Effector memory CD4-positive, alpha-beta T cell (primary cell): ENCODE measurements at regions not wholly inside any gene's neighbourhood (a gene's known extent, or its start where the extent isn't known, plus 50 kb on each side); places are given as distances from the start of the nearest gene placed in this dataset.
"Not testable (repeated sequence)": the region's sequence is repeated elsewhere in the genome, so short reads cannot be mapped to it uniquely, and the experiment has no call there.

ENCODE experiments used
- DNase-seq, 3 donors: peaks; one replicate each; pipeline ENCODE4 v3.0.0-alpha.2; 2020
- H3K27ac ChIP-seq: 2 replicates; pipeline ENCODE4 v1.7.0; 2013; ENCODE audit warnings: mild to moderate bottlenecking, low read length, moderate library complexity; ENCODE audit not compliant: insufficient read depth, poor library complexity, severe bottlenecking
- H3K27me3 ChIP-seq: replicated peaks from 2 replicates; pipeline ENCODE4 v1.7.0; 2013; ENCODE audit warnings: mild to moderate bottlenecking, low read length; ENCODE audit not compliant: insufficient read depth, control insufficient read depth, poor library complexity, severe bottlenecking
- H3K36me3 ChIP-seq: 2 replicates; pipeline ENCODE4 v1.7.0; 2013; ENCODE audit warnings: mild to moderate bottlenecking, low read length, moderate library complexity; ENCODE audit not compliant: control insufficient read depth, insufficient read depth
- H3K4me1 ChIP-seq: 2 replicates; pipeline ENCODE4 v1.7.0; 2013; ENCODE audit warnings: low read length, mild to moderate bottlenecking; ENCODE audit not compliant: control insufficient read depth, insufficient read depth, poor library complexity, severe bottlenecking
- H3K4me3 ChIP-seq: 2 replicates; pipeline ENCODE4 v1.7.0; 2013; ENCODE audit warnings: low read length, low read depth, mild to moderate bottlenecking; ENCODE audit not compliant: insufficient read depth, poor library complexity, severe bottlenecking
- H3K9me3 ChIP-seq: 2 replicates; pipeline ENCODE4 v1.7.0; 2013; ENCODE audit warnings: mild to moderate bottlenecking, low read length, moderate library complexity; ENCODE audit not compliant: control insufficient read depth

DNA sequence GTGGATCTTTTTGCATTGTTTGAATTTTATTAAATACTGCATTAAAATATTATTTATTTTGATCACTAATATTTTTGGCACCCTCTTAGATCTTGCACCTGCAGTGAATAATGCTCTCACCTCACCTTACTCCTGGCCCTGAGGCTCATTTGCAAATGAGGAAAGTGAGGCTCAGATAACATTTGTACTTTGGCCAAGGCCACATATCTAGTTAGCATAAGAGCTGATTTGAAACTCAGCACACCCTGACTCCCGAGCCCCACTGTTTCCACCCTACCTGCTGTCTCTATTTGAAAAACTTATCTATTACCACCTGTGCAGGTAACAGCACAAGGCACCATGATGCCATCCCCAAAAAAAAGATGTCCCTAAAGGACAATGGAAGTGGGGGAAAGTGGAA is 358.7 kb upstream of the MAF start:
- Histone ChIP-seq H3K27me3 (no peaks in the 10 kb centered on the region), H3K27ac (no peak overlapping the region), H3K36me3 (no peaks in the 10 kb centered on the region), H3K4me3 (no peak overlapping the region), H3K9me3 (no peaks in the 10 kb centered on the region), H3K4me1 (no peaks in the 10 kb centered on the region)
- DNase-seq: no peak

DNA sequence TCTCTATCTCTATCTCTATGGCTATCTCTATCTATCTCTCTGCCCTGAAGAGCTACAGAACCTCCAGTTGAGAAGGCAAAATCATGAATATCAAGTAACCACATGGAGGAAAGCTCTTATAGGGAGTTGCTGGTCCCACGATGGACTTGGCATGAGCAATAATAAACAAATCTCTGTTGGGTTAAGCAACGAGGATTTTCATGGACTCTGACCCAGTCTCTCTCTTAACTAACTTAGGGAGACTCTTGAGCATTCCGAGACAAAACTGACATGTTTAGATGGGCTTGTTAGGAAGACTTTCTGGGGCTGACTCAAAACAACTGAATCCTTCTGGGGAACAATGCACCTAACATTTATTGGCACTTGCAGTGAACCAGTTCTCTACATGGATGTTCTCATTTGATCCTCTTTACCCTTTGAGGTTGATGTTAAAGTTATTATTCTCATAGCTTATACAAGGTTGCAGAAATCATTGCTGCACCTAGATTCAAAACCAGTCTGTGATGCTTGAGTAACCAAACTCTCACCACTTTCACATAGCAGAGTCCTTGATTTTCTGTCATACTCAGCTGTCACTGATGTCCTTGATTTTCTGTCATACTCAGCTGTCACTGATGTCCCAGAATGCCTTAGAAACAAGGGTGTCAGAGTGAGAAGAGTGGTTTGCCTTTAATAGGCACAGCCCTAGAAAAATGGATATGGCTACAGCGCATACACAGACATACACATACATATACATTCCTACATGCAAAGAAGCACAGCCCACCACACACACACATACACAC is 354.6 kb upstream of the MAF start:
- H3K27me3 ChIP-seq: no peaks in the 10 kb centered on the region
- no peak for DNase-seq
- no peak overlapping the region for H3K27ac ChIP-seq

DNA sequence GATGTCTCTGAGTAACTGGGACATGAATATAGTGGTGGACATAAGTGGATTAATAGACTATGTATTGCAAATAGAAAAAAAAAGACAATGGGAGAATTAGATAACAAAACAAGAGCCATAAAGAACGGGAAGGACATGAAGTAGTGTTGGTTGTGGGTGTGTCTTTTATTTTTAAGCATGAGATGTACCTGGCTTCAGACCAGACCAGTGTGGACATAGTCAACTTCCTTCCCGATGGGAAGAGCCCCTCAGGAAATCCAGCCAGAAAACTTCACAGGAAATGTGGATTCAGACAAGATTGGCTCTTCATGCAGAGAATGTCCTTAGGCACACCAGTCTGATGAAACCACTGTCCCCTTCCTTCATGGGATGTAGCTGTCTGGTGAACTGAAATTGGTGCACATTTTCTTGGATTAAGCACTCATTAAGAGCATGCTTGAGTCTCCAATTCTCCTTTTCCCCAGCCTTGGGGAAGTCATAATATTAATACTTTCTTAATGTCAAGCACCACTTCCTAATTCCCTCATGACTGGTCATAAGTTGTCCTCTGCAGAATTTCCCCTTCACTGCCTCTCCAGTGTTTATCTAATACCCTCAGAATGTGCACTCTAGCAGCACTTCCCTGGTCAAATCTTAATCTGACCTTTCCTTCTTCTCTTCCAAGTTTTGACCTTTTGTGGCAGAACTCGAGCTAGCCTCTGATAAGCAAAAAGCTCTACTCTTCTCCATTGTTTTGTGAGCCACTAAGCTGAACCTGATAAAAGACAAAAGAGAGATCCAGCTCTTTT is 350.6 kb upstream of the MAF start:
- no peak overlapping the region for H3K4me3 ChIP-seq
- H3K27ac ChIP-seq: no peak overlapping the region
- no peaks in the 10 kb centered on the region for H3K36me3 ChIP-seq
- no peaks in the 10 kb centered on the region for H3K27me3 ChIP-seq
- H3K4me1 ChIP-seq: no peaks in the 10 kb centered on the region
- DNase-seq: no peak
- H3K9me3 ChIP-seq: no peaks in the 10 kb centered on the region

More for the DNA sequence above, 354.6 kb upstream of the MAF start:
- H3K4me1 ChIP-seq: no peaks in the 10 kb centered on the region
- no peak overlapping the region for H3K4me3 ChIP-seq
- H3K36me3 ChIP-seq: no peaks in the 10 kb centered on the region
- no peaks in the 10 kb centered on the region for H3K9me3 ChIP-seq

DNA sequence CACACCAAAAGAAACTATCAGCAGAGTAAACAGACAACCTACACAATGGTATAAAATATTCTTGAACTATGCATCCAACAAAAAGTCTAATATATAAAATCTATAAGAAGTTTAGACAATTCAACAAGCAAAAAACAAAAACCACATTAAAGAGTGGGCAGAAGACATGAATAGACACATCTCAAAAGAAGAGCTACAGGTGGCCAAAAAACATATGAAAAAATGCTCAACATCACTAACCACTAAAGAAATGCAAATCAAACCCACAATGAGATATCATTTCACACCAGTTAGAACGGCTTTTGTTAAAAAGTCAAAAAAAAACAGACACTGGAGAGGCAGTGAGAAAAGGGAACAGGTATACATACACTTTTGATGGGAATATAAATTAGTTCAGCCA is 348.9 kb upstream of the MAF start:
- no peaks in the 10 kb centered on the region for H3K27me3 ChIP-seq
- no peaks in the 10 kb centered on the region for H3K4me1 ChIP-seq
- H3K9me3 ChIP-seq: no peaks in the 10 kb centered on the region
- no peaks in the 10 kb centered on the region for H3K36me3 ChIP-seq
- no peak overlapping the region for H3K4me3 ChIP-seq
- H3K27ac ChIP-seq: no peak overlapping the region
- no peak for DNase-seq

DNA sequence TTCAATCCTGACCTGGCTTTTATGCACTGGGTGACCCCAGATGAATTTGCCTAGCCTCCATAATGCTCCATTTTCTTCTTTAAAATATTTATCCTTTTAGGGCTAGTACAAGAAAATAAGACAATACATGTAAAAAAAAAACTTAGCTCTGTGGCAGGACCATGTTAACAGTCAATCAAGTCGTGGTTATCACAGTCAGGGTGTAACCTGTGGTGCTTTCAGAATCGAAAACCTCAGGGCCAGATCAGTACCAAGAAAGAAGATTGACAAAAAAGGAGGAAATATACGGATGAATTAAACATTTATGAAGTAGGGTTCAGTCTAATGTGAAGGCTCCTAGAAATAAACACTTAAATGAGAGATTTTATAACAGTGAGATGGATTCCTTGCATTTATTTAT is 347.2 kb upstream of the MAF start:
- H3K27me3 ChIP-seq: no peaks in the 10 kb centered on the region
- no peak overlapping the region for H3K27ac ChIP-seq
- no peak for DNase-seq
- no peak overlapping the region for H3K4me3 ChIP-seq
- no peaks in the 10 kb centered on the region for H3K9me3 ChIP-seq
- no peaks in the 10 kb centered on the region for H3K36me3 ChIP-seq
- H3K4me1 ChIP-seq: no peaks in the 10 kb centered on the region

DNA sequence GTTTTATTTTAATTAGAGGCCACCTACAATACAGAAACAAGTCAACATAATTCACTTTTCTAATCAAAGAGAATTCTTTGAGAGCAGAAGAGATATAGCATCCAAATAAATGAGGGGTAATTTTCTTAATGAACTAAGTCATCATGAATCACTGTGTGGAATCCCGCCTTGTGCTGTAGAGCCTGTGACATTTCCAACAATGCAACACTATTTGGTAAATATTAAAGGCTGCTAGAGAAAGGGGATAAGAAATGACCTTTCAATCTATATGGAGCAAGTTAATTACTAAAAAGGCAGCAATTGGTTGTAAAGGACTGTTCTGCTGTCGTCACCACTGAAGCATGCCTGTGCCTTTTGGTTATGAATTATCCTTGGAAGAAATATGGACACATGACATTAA is 345.7 kb upstream of the MAF start:
- no peaks in the 10 kb centered on the region for H3K27me3 ChIP-seq
- no peak overlapping the region for H3K4me3 ChIP-seq
- H3K36me3 ChIP-seq: no peaks in the 10 kb centered on the region
- no peaks in the 10 kb centered on the region for H3K9me3 ChIP-seq
- H3K27ac ChIP-seq: no peak overlapping the region
- DNase-seq: no peak
- no peaks in the 10 kb centered on the region for H3K4me1 ChIP-seq

DNA sequence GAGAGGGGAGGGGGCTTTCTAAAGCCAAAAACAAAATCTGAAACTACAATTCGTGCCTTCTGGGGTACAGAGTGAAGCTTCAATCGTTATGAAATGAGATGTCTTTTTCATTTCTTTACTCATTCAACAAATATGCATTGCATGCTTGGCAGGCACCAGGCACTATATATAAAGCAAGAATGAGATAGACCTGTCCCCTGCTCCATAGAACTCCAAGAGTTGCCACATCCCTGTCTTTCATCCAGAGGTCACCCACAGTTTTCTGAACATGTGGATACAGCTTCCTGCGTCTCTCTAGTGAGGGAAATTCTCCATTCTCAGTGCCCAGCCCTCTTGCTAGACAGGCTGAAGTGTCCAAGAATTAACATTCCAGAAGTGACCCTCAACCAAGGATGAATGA is 343.2 kb upstream of the MAF start:
- Histone ChIP-seq H3K27me3 (no peaks in the 10 kb centered on the region), H3K4me3 (no peak overlapping the region), H3K36me3 (no peaks in the 10 kb centered on the region), H3K9me3 (no peaks in the 10 kb centered on the region), H3K27ac (no peak overlapping the region), H3K4me1 (no peaks in the 10 kb centered on the region)
- DNase-seq: no peak

DNA sequence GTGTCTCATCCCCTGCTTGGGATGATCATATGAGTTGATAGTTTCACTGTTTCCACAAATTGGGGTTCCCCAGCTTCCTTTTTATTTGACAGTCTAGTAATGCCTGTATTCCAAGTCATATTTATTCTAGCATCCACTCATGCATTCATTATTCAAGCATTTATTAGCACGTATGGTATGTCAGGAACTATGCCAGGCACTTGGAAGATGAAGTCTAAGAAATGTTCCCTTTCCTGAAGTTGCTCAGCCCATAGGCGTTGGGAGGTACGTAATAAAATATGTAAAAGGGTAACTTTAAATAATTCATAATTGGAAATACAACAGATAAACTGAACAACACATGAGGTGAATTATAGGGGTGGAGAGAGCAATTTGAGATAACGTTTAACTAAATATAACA is 338.0 kb upstream of the MAF start:
- H3K36me3 ChIP-seq: no peaks in the 10 kb centered on the region
- no peak overlapping the region for H3K27ac ChIP-seq
- no peaks in the 10 kb centered on the region for H3K4me1 ChIP-seq
- no peak overlapping the region for H3K4me3 ChIP-seq
- no peak for DNase-seq
- no peaks in the 10 kb centered on the region for H3K9me3 ChIP-seq
- H3K27me3 ChIP-seq: no peaks in the 10 kb centered on the region

DNA sequence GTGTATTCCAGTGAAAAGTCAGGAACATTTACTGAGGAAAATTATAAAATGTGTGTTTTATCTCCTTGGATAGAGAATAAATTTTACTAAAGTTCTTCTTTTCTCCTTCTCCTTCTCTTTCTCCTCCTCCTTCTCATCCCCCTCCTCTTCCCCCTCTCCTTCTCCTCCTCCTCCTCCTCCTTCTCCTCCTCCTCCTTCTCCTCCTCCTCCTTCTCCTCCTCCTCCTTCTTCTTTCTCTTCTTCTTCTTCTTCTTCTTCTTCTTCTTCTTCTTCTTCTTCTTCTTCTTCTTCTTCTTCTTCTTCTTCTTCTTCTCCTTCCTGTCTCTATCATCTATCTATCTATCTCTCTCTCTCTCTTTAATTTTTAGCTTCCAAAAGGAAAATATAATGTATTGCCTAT is 337.1 kb upstream of the MAF start:
- H3K4me3 ChIP-seq, DNase-seq, H3K4me1 ChIP-seq, H3K9me3 ChIP-seq, H3K36me3 ChIP-seq, H3K27me3 ChIP-seq, H3K27ac ChIP-seq: not testable (repeated sequence)

DNA sequence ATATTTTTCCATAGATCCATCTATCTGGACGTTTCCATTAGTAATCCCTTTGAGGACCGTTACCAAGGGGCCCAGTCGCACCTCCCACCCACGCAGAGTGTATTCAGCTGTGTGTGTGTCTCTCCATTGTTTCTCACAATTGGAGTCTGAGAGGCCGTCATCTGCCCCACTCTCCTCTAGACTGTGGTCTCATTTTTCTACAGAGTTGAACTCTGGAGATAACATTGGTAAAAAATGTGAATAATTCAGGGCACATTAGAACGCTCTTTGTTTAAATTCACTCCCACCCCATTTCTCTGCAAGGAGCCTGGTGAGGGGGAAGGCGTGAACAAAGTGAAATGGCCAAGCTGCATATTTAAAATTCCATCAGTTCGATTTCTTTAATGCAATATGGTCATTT is 333.1 kb upstream of the MAF start:
- H3K4me3 ChIP-seq: no peak overlapping the region
- no peaks in the 10 kb centered on the region for H3K36me3 ChIP-seq

More for the DNA sequence above, 333.1 kb upstream of the MAF start:
- Histone ChIP-seq H3K27me3 (no peaks in the 10 kb centered on the region), H3K9me3 (no peaks in the 10 kb centered on the region), H3K27ac (no peak overlapping the region), H3K4me1 (no peaks in the 10 kb centered on the region)
- no peak for DNase-seq
